Endothelial cell of umbilical vein (primary cell): ENCODE measurements at regions not wholly inside any gene's neighbourhood (a gene's known extent, or its start where the extent isn't known, plus 50 kb on each side); places are given as distances from the start of the nearest gene placed in this dataset.

Experiments
- BruUV-seq: library from RNA; stranded (reverse); fragments of 400-500 nt; replicated peaks from 2 replicates; lab custom pipeline; 2021; lab: Mats Ljungman, UMichigan
- CTCF ChIA-PET: fragments of 300-600, 350-600 bp; sonication (Branson Sonifier 250); formaldehyde crosslinking; loops from one replicate; lab custom pipeline; 2021; ENCODE audit warnings: antibody characterized with exemption, inconsistent platforms; lab: Charles Lee
- POLR2A ChIA-PET: fragments of 300-600, 350-600 bp; sonication (Branson Sonifier 250); formaldehyde crosslinking; loops from one replicate; lab custom pipeline; 2021; ENCODE audit warnings: antibody characterized with exemption, inconsistent platforms; lab: Charles Lee
- DNase-seq: peaks from one replicate; pipeline ENCODE4 v3.0.0-alpha.2; 2011; ENCODE audit warnings: low read depth, low spot score
- FAIRE-seq: peaks from 2 replicates; lab custom pipeline; 2011; peaks lifted over from hg19 to GRCh38; lab: Jason Lieb, UNC
- H2AFZ ChIP-seq: 2 replicates; pipeline ENCODE4 v1.6.0; 2012; ENCODE audit warnings: low read depth, low read length, control low read depth, inconsistent platforms
- H3K27ac ChIP-seq: 2 replicates; pipeline ENCODE4 v1.5.1; 2011; ENCODE audit warnings: low read depth, mild to moderate bottlenecking, control low read depth, low read length, moderate library complexity; ENCODE audit not compliant: insufficient read depth
- H3K27me3 ChIP-seq, 2 experiments: 2 replicates each; pipeline versions ENCODE4 v1.6.0 to v1.6.1; 2011; ENCODE audit warnings: low read length in 2 of 2, mixed read lengths in 1 of 2; ENCODE audit not compliant: control insufficient read depth in 2 of 2, insufficient read depth in 2 of 2
- H3K36me3 ChIP-seq, 2 experiments: 2 replicates in 1 of 2; 3 replicates in 1 of 2; pipeline ENCODE4 v1.5.1; 2011; ENCODE audit warnings: low read length in 2 of 2, mild to moderate bottlenecking in 1 of 2, moderate library complexity in 1 of 2; ENCODE audit not compliant: control insufficient read depth in 2 of 2, insufficient read depth in 2 of 2; ENCODE audit errors: extremely low read depth in 1 of 2
- H3K4me1 ChIP-seq: 3 replicates; pipeline ENCODE4 v1.5.1; 2011; ENCODE audit warnings: mild to moderate bottlenecking, low read length; ENCODE audit not compliant: control insufficient read depth, insufficient read depth; ENCODE audit errors: extremely low read depth
- H3K4me2 ChIP-seq: 2 replicates; pipeline ENCODE4 v1.6.1; 2011; ENCODE audit warnings: low read length, control low read depth, mixed read lengths; ENCODE audit not compliant: insufficient read depth
- H3K4me3 ChIP-seq, 3 experiments: fragments of 200-600 bp in 1 of 3; sonication (generic), shearing (Covaris generic) in 1 of 3; replicated peaks in 1 of 3; 2 replicates each; pipeline ENCODE4 v1.5.1; 2011 to 2016; ENCODE audit warnings: control low read depth in 3 of 3, low read length in 3 of 3, mild to moderate bottlenecking in 2 of 3, inconsistent platforms in 1 of 3, low read depth in 1 of 3, moderate library complexity in 1 of 3; ENCODE audit not compliant: insufficient read depth in 1 of 3
- H3K79me2 ChIP-seq: 2 replicates; pipeline ENCODE4 v1.6.0; 2012; ENCODE audit warnings: low read length, inconsistent platforms; ENCODE audit not compliant: control insufficient read depth, insufficient read depth
- H3K9ac ChIP-seq: replicated peaks from 2 replicates; pipeline ENCODE3; 2011; ENCODE audit warnings: low read length, control low read depth; ENCODE audit not compliant: insufficient read depth; ENCODE audit errors: extremely low read depth
- H3K9me1 ChIP-seq: replicated peaks from 3 replicates; pipeline ENCODE4 v1.6.0; 2011; ENCODE audit warnings: mild to moderate bottlenecking, low read length; ENCODE audit not compliant: control insufficient read depth, insufficient read depth; ENCODE audit errors: extremely low read depth
- H3K9me3 ChIP-seq: replicated peaks from 2 replicates; pipeline ENCODE4 v1.5.1; 2012; ENCODE audit warnings: low read length, inconsistent platforms; ENCODE audit not compliant: control insufficient read depth, insufficient read depth
- H4K20me1 ChIP-seq: replicated peaks from 2 replicates; pipeline ENCODE3; 2011; ENCODE audit warnings: mild to moderate bottlenecking, low read length; ENCODE audit not compliant: control insufficient read depth, insufficient read depth; ENCODE audit errors: extremely low read depth
- EZH2 ChIP-seq: IDR thresholded peaks from 2 replicates; pipeline ENCODE4 v1.6.1; 2012; ENCODE audit warnings: borderline replicate concordance, low read depth, mild to moderate bottlenecking, moderate library complexity, low read length, inconsistent platforms; ENCODE audit not compliant: severe bottlenecking
- FOS ChIP-seq: IDR thresholded peaks from 2 replicates; pipeline ENCODE4 v1.6.1; 2011; ENCODE audit warnings: mild to moderate bottlenecking, low read length, moderate library complexity, borderline replicate concordance; ENCODE audit not compliant: insufficient read depth
- GATA2 ChIP-seq: IDR thresholded peaks from 2 replicates; pipeline ENCODE4 v1.7.0; 2011; ENCODE audit warnings: low read depth, mild to moderate bottlenecking, moderate library complexity, mixed read lengths, low read length; ENCODE audit not compliant: insufficient read length, insufficient read depth
- JUN ChIP-seq: IDR thresholded peaks from 2 replicates; pipeline ENCODE4 v1.6.1; 2011; ENCODE audit warnings: borderline replicate concordance, low read depth; ENCODE audit not compliant: insufficient read length, insufficient read depth
- MYC ChIP-seq: IDR thresholded peaks from one replicate; pipeline ENCODE4 v1.6.1; 2011; ENCODE audit warnings: mild to moderate bottlenecking, low read depth, low read length
- POLR2A ChIP-seq: IDR thresholded peaks from 2 replicates; pipeline ENCODE4 v1.6.1; 2012; ENCODE audit warnings: low read depth, mild to moderate bottlenecking, control low read depth, low read length
- POLR2AphosphoS5 ChIP-seq: IDR thresholded peaks from 2 replicates; pipeline ENCODE4 v1.6.1; 2012; ENCODE audit warnings: low read depth, mild to moderate bottlenecking, control low read depth, low read length, moderate library complexity; ENCODE audit not compliant: insufficient read depth
- dilution Hi-C: fragments of 300-500 bp; cut with MboI; formaldehyde crosslinking; loops from one replicate; pipeline ENCODE4 v1.15.0; 2019; ENCODE audit warnings: low sequenced_read_pairs; ENCODE audit not compliant: extremely low pct_ligation_motif_present
- intact Hi-C: fragments of 100-400 bp; cut with micrococcal nuclease; formaldehyde crosslinking; loops from one replicate; pipeline ENCODE4 v1.10.0; 2022
- TF ChIP-seq, protein P1 (sequence below): IDR thresholded peaks from 2 replicates; pipeline ENCODE4 v1.6.1; 2011; ENCODE audit not compliant: insufficient read depth, insufficient read length
- TF ChIP-seq, protein P2 (sequence below), 2 donors: IDR thresholded peaks; 1 replicate in 1 of 2; 2 replicates in 1 of 2; pipeline ENCODE4 v1.5.1; 2011; ENCODE audit warnings: low read length in 2 of 2, mild to moderate bottlenecking in 2 of 2, moderate library complexity in 2 of 2, control low read depth in 1 of 2, inconsistent platforms in 1 of 2, low read depth in 1 of 2; ENCODE audit not compliant: insufficient read depth in 1 of 2; ENCODE audit errors: extremely low read depth in 1 of 2

DNA sequence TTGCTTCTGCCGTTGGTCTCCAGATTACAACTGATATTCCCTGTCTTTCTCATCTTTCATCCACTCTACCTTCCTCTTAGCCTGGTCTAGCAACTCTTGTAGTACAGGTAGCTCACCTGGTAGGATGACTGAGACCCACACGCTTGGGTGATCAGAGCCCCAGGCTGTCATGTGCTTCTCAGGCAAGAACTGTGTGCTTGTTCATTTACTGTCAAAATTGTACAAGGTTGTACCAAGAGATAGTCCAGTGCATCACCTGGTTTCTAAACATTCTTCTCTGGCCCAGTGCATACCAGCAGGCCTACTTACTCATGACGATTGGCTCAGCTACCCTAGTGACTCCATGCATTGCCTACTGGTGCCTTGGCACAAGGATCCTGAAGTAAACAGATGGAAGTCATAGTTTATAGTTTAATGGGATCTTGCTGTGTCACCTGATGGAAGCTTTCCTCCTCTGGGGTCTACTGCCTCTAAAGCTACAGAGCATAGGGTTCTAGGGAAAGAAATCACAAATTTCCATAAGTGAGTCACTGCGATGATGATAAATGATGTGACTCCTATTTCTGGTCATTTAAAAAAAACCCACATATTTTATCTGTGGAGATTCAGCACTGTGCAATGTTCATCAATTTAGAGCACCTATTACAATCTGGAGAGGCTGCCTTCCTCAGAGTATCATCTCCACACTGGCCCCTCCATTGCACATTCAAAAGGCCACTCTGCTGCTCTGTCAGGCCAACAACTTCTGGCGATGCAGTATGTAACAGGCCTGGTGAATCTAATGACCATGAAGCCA, 481.8 kb upstream of the MEIS1 start:
- Histone ChIP-seq H3K27ac (no peak overlapping the region), H3K27me3 (no peaks in the 10 kb centered on the region), H3K36me3 (no peaks in the 10 kb centered on the region), H4K20me1 (no peaks in the 10 kb centered on the region), H3K4me3 (no peak overlapping the region), H3K9me3 (no peaks in the 10 kb centered on the region), H3K4me2 (no peak overlapping the region), H3K4me1 (no peaks in the 10 kb centered on the region), H3K9me1 (no peaks in the 10 kb centered on the region), H3K9ac (no peak overlapping the region), H3K79me2 (no peaks in the 10 kb centered on the region), H2AFZ (no peak overlapping the region)
- dilution Hi-C loops (no loop called here), intact Hi-C loops (no loop called here)
- POLR2A ChIA-PET: no interaction called here
- CTCF ChIA-PET: no interaction called here
- no TSS peak for BruUV-seq
- TF ChIP-seq GATA2 (no peak), POLR2AphosphoS5 (no peak), FOS (no peak), POLR2A (no peak), MYC (no peak), EZH2 (no peak), JUN (no peak)
- TF ChIP-seq, protein P1, sequence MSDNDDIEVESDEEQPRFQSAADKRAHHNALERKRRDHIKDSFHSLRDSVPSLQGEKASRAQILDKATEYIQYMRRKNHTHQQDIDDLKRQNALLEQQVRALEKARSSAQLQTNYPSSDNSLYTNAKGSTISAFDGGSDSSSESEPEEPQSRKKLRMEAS: no peak
- TF ChIP-seq, protein P2, sequence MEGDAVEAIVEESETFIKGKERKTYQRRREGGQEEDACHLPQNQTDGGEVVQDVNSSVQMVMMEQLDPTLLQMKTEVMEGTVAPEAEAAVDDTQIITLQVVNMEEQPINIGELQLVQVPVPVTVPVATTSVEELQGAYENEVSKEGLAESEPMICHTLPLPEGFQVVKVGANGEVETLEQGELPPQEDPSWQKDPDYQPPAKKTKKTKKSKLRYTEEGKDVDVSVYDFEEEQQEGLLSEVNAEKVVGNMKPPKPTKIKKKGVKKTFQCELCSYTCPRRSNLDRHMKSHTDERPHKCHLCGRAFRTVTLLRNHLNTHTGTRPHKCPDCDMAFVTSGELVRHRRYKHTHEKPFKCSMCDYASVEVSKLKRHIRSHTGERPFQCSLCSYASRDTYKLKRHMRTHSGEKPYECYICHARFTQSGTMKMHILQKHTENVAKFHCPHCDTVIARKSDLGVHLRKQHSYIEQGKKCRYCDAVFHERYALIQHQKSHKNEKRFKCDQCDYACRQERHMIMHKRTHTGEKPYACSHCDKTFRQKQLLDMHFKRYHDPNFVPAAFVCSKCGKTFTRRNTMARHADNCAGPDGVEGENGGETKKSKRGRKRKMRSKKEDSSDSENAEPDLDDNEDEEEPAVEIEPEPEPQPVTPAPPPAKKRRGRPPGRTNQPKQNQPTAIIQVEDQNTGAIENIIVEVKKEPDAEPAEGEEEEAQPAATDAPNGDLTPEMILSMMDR (IDR thresholded peaks at IDR 0.05; ENCODE audit: extremely low read depth in 1 of 2, insufficient read depth in 1 of 2, low read depth in 1 of 2, low read length in 2 of 2): no peak
- DNase-seq (no peak), FAIRE-seq (no peak)
